GM19239 (cell line): ENCODE measurements at regions not wholly inside any gene's neighbourhood (a gene's known extent, or its start where the extent isn't known, plus 50 kb on each side); places are given as distances from the start of the nearest gene placed in this dataset.
A peak's percentile ranks its signal among the peaks of the same experiment; 100 is the strongest.

ENCODE experiments used
- DNase-seq: peaks from one replicate; pipeline ENCODE4 v3.0.0; 2011; ENCODE audit warnings: low spot score; ENCODE audit not compliant: insufficient read length
- FAIRE-seq: peaks from 2 replicates; lab custom pipeline; 2011; peaks lifted over from hg19 to GRCh38; lab: Jason Lieb, UNC

- no peak for FAIRE-seq
- no peak for DNase-seq
Observed at GRCh38 chr5:43959144-43959543, 356.2 kb downstream of the NNT start.

DNA sequence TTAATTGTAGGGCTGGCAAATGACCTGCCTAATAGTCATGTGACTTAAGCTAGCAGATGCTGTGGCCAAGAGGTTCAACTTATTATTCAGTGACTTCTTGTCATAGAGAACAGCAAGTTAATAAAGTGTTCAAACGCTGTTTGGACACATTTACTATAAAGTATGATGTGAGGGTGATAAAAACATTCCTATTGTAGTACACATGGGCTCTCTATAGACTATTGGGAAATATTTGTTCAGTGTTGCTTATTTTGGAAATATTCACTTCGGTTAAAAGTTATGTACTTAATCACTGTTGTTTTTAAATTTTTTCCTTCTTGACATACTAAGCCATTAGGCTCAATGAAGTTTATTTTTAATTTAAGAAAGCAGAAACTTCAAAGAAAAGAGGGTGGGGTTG lies 345.0 kb downstream of the NNT start:
- DNase-seq (no peak), FAIRE-seq (no peak)

DNA sequence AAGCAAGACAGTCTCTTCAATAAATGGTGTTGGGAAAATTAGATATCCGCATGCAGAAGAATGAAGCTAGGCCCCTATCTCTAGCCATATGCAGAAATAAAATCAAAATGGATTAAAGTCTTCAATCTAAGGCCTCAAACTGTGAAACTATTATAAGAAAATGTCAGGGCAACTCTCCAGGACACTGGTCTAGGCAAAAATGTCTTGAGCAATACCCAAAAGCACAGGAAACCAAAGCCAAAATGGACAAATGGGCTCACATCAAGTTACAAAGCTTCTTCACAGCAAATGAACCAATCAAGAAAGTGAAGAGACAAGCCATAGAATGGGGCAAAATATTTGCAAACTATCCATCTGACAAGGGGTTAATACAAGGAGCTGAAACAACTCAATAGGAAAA lies 338.8 kb downstream of the NNT start:
- DNase-seq (no peak), FAIRE-seq (no peak)

- no peak for FAIRE-seq
- no peak for DNase-seq
Observed at GRCh38 chr5:43940562-43940961, 337.6 kb downstream of the NNT start.

- FAIRE-seq (no peak), DNase-seq (no peak)
Observed at GRCh38 chr5:43926923-43927322, 323.9 kb downstream of the NNT start.

DNA sequence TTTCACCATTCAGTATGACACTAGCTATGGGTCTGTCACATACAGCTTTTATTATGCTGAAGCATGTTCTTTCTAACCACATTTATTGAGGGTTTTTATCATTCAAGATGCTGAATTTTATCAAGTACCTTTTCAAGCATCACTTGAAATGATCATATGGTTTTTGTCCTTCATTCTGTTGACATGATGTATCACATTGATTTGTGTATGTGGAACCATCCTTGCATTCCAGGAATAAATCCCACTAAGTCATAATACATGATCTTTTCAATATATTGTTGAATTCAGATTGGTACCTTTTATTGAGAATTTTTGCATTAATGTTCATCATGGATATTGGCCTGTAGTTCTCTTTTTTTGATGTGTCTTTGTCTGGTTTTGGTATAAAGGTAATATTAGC lies 317.4 kb downstream of the NNT start:
- no peak for DNase-seq
- FAIRE-seq = peak; percentile 48

DNA sequence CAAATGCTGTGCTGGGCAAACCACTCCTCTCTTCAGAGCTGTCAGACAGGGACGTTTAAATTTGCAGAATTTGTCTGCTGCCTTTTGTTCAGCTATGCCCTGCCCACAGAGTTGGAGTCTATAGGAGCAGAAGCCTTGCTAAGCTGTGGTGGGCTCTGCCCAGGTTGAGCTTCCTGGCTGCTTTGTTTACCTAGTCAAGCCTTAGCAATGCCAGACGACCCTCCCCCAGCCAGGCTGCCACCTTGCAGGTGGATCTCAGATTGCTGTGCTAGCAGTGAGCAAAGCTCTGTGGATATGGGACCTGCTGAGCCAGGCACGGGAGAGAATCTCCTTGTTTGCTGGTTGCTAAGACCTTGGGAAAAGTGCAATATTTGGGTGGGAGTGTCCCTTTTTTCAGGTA lies 314.9 kb downstream of the NNT start:
- FAIRE-seq = no peak
- DNase-seq = no peak

DNA sequence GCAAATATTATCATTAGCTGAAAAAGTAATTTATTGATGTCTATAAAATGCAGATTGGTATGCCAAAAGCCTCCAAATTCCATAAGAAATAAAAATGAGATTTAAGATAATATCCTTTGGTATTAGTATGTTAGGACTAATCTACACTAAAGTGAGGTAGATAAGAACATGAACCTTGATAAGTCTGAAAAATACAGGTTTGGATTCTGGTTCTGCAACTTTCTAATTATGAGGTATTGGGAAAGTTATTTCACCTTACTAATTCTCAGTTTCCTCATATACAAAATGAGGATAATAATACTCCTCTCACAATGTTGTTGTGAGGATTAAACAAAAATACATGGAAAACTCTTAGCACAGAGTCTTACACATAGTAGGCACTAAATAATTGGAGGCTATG lies 300.1 kb downstream of the NNT start:
- FAIRE-seq = no peak
- DNase-seq = no peak

- DNase-seq (no peak), FAIRE-seq (no peak)
Observed at GRCh38 chr5:43900974-43901373, 298.0 kb downstream of the NNT start.

DNA sequence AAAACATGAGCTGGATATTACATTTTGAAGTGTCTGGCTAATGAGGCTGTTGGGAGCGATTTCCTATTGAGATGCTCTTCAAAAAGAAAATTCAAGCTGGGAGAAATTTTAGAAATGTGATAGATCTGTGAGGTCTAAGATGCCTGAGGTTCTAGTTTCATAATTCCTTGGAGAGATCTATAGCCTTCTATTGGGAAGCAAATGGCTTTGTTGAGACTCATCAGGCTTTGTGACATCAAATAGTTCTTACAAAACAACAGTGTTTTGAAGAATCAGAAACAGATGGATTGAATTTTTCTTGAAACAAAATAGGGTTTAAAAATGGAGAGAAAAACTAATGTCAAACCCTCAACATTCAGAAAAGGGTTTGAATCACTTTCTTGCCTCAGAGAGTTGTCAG lies 292.9 kb downstream of the NNT start:
- FAIRE-seq (no peak), DNase-seq (no peak)

GRCh38 chr5:43893951-43894684 lies 291.1 kb downstream of the NNT start:
- no peak for DNase-seq
- FAIRE-seq = no peak

DNA sequence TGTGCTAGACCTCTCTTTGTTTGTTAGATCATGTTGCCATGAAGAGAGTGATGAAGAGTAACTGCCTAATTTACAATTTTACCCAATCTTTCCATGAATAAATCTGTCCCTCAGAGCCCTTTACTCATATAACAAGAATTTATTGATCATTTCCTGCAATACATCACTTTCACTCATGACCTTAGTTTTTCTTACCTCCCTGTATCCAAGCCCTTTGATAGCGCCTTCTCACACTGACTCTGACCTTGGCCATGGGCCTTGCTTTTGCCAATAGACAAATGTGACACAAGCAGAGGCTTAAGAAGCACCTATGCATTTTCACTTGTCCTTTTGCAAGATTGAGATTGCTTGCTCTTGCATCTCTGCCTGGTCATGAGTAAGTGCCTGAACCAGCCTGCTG lies 288.1 kb downstream of the NNT start:
- FAIRE-seq (no peak), DNase-seq (no peak)

- FAIRE-seq = no peak
Observed at GRCh38 chr5:43889233-43889632, 286.3 kb downstream of the NNT start.

GRCh38 chr5:43875741-43876140 lies 272.8 kb downstream of the NNT start:
- FAIRE-seq (no peak), DNase-seq (no peak)

More at GRCh38 chr5:43889233-43889632, 286.3 kb downstream of the NNT start:
- no peak for DNase-seq

GRCh38 chr5:43874772-43875171 lies 271.8 kb downstream of the NNT start:
- no peak for DNase-seq
- no peak for FAIRE-seq

- FAIRE-seq (no peak), DNase-seq (no peak)
Observed at GRCh38 chr5:43873791-43874190, 270.8 kb downstream of the NNT start.

DNA sequence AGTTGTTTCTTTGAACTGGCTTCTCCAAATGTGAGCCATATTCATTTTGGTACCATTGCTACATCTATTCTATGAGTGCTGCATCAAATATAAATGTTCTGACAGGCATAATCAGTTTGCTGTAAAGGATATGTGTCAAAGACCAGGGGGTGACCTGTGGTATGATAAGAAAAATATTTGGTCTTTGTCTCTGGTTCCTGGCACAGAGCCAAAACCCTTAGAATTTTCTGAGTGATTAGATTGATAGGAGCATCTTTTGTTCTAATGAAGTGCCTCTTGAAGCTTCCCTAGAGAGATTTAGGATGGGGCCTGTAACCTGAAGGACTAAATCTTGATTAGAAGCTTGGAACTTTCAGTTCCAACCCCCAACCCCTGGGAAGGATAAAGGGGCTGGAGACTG lies 256.3 kb downstream of the NNT start:
- DNase-seq (no peak), FAIRE-seq (no peak)

DNA sequence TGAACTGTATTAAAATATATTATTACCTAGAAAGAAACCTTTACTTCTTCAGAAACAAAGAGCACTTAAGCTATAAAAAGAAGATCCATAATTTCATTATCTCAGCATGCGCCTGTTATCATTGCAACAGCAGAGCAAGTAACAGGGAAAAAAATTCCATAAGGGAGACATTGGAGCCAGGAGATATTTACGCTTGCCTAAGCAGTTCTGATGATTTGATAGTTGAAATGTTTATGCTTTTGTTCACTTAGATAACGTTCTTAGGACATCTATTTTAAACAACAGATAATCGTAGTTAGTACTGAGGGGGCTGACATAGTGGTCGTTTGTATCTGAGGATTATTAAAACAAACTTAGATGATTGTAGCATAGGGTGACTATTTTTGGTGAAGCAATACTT lies 252.5 kb downstream of the NNT start:
- DNase-seq (no peak), FAIRE-seq (no peak)

DNA sequence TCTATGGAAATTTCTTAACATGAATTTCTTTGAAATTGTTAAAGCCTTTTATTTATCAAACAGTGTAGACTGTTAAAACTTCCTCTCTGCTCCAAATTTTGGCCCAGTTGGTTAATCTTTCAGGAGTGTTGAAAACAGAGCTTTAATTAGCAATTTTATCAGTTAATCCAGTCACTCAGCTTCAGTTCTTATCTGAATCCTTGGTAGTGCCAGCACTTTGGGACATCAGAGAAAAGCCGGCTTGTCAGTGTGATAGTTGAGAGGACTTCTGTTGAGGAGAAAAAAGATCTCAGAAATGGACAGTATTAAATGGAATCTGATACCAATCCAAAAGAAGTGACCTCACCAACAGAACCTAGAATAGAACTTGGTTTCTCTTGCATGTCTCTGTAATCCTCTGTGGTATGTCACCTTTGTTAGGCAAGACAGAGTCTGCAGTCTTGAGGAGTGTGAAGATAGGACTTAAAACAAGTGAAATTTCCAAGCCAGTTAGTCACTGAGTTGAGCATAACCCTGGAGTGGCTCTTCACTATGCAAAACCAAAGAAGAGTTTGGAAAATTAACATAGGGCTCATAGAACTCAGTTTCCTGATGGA lies 251.8 kb downstream of the NNT start:
- FAIRE-seq = no peak

DNA sequence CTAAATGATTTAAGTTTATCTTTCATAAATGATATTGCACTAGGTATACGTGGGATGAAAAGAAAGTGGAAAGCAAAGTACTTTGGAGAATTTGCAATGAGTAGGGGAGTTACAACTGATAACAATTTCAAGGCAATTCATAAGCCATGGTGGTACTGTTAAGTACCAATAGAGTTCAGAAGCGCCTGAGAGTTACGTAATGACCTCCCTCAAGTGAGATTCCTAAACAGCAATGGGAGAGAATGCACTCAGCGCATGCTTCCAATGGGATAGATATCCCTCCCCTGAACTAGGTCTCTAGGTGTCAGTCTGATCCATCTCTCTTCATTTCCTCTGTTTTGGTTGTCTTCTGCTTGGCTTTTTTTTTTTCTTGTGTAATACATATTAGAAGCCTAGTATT lies 249.3 kb downstream of the NNT start:
- DNase-seq = no peak
- no peak for FAIRE-seq

More for the DNA sequence above, 251.8 kb downstream of the NNT start:
- no peak for DNase-seq

- FAIRE-seq = no peak
Observed at GRCh38 chr5:43851741-43852140, 248.8 kb downstream of the NNT start.

More at GRCh38 chr5:43851741-43852140, 248.8 kb downstream of the NNT start:
- no peak for DNase-seq
